A673 (cell line): ENCODE measurements at regions not wholly inside any gene's neighbourhood (a gene's known extent, or its start where the extent isn't known, plus 50 kb on each side); places are given as distances from the start of the nearest gene placed in this dataset.

Experiments used
- BruUV-seq: library from RNA; stranded (reverse); fragments of 400-500 nt; replicated peaks from 2 replicates; lab custom pipeline; 2021; lab: Mats Ljungman, UMichigan
- CTCF ChIA-PET: fragments of 300-600 bp; sonication (Branson Sonifier 250); formaldehyde crosslinking; loops from one replicate; lab custom pipeline; 2022; ENCODE audit warnings: antibody characterized with exemption; lab: Charles Lee
- POLR2A ChIA-PET: fragments of 300-600 bp; sonication (Branson Sonifier 250); formaldehyde crosslinking; loops from one replicate; lab custom pipeline; 2022; ENCODE audit warnings: antibody characterized with exemption; ENCODE audit not compliant: low non-redundant PET; lab: Charles Lee
- DNase-seq: peaks from one replicate; pipeline ENCODE4 v3.0.0-alpha.2; 2015; ENCODE audit warnings: low spot score
- H3K27ac ChIP-seq: fragments of 200-600 bp; sonication (generic); 2 replicates; pipeline ENCODE4 v1.5.1; 2016; ENCODE audit warnings: mixed run types, low read depth, mild to moderate bottlenecking, mixed read lengths, antibody characterized with exemption, low read length; ENCODE audit not compliant: poor library complexity, severe bottlenecking
- H3K27me3 ChIP-seq: fragments of 200-600 bp; sonication (generic); replicated peaks from 2 replicates; pipeline ENCODE4 v1.6.1; 2017; ENCODE audit warnings: mixed run types, low read depth, mild to moderate bottlenecking, mixed read lengths, antibody characterized with exemption, low read length; ENCODE audit not compliant: insufficient read depth, poor library complexity
- H3K36me3 ChIP-seq: fragments of 200-600 bp; sonication (generic); 2 replicates; pipeline ENCODE4 v1.6.1; 2016; ENCODE audit warnings: mixed run types, mild to moderate bottlenecking, mixed read lengths, antibody characterized with exemption, low read length; ENCODE audit not compliant: insufficient read depth, poor library complexity, severe bottlenecking
- H3K4me1 ChIP-seq: fragments of 200-600 bp; sonication (generic); 2 replicates; pipeline ENCODE4 v1.6.1; 2017; ENCODE audit warnings: mixed run types, mild to moderate bottlenecking, mixed read lengths, antibody characterized with exemption, low read length; ENCODE audit not compliant: insufficient read depth, poor library complexity, severe bottlenecking
- H3K4me3 ChIP-seq: fragments of 200-600 bp; sonication (generic); 2 replicates; pipeline ENCODE4 v1.5.1; 2016; ENCODE audit warnings: low read depth, mixed run types, mild to moderate bottlenecking, mixed read lengths, low read length; ENCODE audit not compliant: poor library complexity, severe bottlenecking
- H3K9me3 ChIP-seq: fragments of 200-600 bp; sonication (generic); 2 replicates; pipeline ENCODE4 v1.6.1; 2016; ENCODE audit warnings: mixed run types, low read depth, mild to moderate bottlenecking, mixed read lengths, antibody characterized with exemption, low read length; ENCODE audit not compliant: poor library complexity, severe bottlenecking
- EZH2 ChIP-seq: fragments of 200-600 bp; sonication (generic); IDR thresholded peaks from 2 replicates; pipeline ENCODE4 v1.6.1; 2017; ENCODE audit warnings: borderline replicate concordance, low read depth, mild to moderate bottlenecking, mixed read lengths, antibody characterized with exemption, low read length; ENCODE audit not compliant: poor library complexity, severe bottlenecking
- intact Hi-C: fragments of 100-400 bp; cut with micrococcal nuclease; formaldehyde crosslinking; loops from one replicate; pipeline ENCODE4 v1.10.0; 2022; ENCODE audit not compliant: unreplicated experiment
- TF ChIP-seq, protein P1 (sequence below): fragments of 300-800, 200-600 bp; sonication (generic); conservative IDR thresholded peaks from 2 replicates; pipeline ENCODE4 v1.5.1; 2017; ENCODE audit warnings: low read depth, mild to moderate bottlenecking, antibody characterized with exemption, low read length, moderate library complexity, mixed read lengths

DNA sequence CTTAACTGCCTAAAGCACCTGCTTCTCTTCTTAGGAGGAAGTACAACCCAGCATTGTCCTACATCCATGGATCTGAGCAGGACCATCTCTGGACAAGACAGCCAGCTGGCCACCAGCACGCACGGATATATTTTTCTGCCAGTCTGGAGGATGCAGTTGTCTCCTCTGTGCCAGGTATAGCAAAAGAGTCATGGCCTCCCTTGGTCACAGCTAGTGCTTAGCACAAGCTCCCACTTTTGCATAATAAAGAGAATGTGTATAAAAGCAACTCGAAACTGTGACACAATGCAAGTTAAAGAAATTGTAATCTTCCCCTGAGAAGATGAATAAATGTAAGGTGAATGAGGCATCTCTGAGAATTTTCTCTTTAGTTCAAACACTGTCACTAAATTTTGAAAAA lies 267.8 kb upstream of the MANEA start:
- Histone ChIP-seq H3K4me3 (no peak overlapping the region), H3K4me1 (no peaks in the 10 kb centered on the region), H3K27ac (no peak overlapping the region), H3K27me3 (no peaks in the 10 kb centered on the region), H3K9me3 (no peaks in the 10 kb centered on the region), H3K36me3 (no peaks in the 10 kb centered on the region)
- ChIA-PET POLR2A (no interaction called here), CTCF (no interaction called here)
- intact Hi-C loops: no loop called here
- no TSS peak for BruUV-seq
- TF ChIP-seq, protein P1, sequence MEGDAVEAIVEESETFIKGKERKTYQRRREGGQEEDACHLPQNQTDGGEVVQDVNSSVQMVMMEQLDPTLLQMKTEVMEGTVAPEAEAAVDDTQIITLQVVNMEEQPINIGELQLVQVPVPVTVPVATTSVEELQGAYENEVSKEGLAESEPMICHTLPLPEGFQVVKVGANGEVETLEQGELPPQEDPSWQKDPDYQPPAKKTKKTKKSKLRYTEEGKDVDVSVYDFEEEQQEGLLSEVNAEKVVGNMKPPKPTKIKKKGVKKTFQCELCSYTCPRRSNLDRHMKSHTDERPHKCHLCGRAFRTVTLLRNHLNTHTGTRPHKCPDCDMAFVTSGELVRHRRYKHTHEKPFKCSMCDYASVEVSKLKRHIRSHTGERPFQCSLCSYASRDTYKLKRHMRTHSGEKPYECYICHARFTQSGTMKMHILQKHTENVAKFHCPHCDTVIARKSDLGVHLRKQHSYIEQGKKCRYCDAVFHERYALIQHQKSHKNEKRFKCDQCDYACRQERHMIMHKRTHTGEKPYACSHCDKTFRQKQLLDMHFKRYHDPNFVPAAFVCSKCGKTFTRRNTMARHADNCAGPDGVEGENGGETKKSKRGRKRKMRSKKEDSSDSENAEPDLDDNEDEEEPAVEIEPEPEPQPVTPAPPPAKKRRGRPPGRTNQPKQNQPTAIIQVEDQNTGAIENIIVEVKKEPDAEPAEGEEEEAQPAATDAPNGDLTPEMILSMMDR: no peak
- TF ChIP-seq EZH2: no peak
- DNase-seq: no peak

DNA sequence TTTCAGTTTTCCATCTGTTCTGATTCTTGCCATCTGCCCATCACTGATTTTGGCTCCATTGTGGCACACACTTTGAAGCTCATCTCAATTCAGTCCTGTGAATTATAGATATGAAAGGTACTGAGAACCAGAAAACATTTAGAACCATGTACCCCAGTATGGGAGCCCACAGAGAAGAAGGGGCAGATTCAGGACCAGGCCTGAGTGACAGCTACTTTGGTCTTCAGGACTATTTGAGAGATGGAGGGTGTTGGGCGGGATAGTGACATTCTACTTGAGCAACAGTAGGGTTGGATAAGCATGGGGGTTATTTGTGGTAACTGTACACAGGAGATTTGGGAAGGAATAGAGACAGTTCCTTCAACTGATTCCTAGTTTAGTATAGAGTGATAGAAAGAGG lies 259.2 kb upstream of the MANEA start:
- no peak for TF ChIP-seq EZH2
- TF ChIP-seq, protein P1: no peak
- BruUV-seq: no TSS peak
- intact Hi-C loops: no loop called here
- no peak for DNase-seq
- Histone ChIP-seq H3K27me3 (no peaks in the 10 kb centered on the region), H3K4me3 (no peak overlapping the region), H3K9me3 (no peaks in the 10 kb centered on the region), H3K4me1 (no peaks in the 10 kb centered on the region), H3K36me3 (no peaks in the 10 kb centered on the region), H3K27ac (no peak overlapping the region)
- ChIA-PET POLR2A (no interaction called here), CTCF (no interaction called here)

DNA sequence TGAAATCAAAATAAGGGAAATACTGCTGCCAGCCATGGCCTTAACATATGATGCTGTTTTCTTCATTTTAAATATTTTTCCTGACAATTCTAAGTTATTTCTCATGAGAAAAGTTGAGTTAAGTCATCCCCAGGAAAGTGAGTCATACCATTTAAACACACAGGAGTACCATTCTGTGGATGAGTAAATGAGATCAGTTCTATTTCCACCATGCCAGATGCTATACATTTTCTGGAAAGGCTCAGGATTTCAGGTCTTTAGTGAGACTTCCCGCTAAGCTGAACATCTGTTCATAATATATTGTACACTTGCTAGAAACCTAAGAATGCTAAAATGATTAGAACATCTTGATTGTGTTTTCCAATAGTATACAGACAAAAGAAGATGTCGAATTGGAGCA lies 256.2 kb upstream of the MANEA start:
- DNase-seq: peak; percentile 28
- H3K9me3 ChIP-seq: no peaks in the 10 kb centered on the region
- H3K27me3 ChIP-seq: no peaks in the 10 kb centered on the region
- ChIA-PET CTCF (no interaction called here), POLR2A (no interaction called here)
- no TSS peak for BruUV-seq
- no peaks in the 10 kb centered on the region for H3K36me3 ChIP-seq
- intact Hi-C loops: no loop called here
- TF ChIP-seq, protein P1: no peak
- no peak for TF ChIP-seq EZH2
- no peak overlapping the region for H3K27ac ChIP-seq
- H3K4me1 ChIP-seq: no peaks in the 10 kb centered on the region
- H3K4me3 ChIP-seq: no peak overlapping the region

DNA sequence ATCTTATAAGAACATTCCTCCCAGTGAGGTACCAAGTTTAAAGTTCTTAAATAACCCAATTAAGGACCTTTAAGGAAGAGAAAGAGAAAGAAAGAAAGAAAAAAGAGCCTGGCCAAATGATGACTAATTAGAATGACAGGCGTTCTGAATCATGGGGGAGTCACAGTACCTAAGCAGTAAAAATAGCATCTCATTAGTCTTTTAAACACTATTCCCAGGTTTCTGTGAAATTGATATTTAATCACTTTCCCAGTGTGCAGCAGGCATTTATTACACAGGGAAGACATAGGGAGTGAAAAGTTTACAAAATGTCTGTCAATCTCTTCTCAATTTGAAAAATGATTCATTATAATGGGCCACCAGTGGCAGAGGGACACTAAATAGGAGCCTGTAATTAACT lies 251.4 kb upstream of the MANEA start:
- TF ChIP-seq, protein P1: no peak
- TF ChIP-seq EZH2: no peak
- ChIA-PET CTCF (no interaction called here), POLR2A (no interaction called here)
- no TSS peak for BruUV-seq
- no peaks in the 10 kb centered on the region for H3K4me1 ChIP-seq
- H3K4me3 ChIP-seq: no peak overlapping the region
- no peak overlapping the region for H3K27ac ChIP-seq
- intact Hi-C loops: no loop called here
- H3K36me3 ChIP-seq: no peaks in the 10 kb centered on the region
- DNase-seq: no peak
- H3K9me3 ChIP-seq: no peaks in the 10 kb centered on the region
- no peaks in the 10 kb centered on the region for H3K27me3 ChIP-seq
